IPS-20b (cell line): ENCODE measurements at regions not wholly inside any gene's neighbourhood (a gene's known extent, or its start where the extent isn't known, plus 50 kb on each side); places are given as distances from the start of the nearest gene placed in this dataset.

ENCODE experiments used
- H3K27ac ChIP-seq: one replicate; pipeline ENCODE4 v1.5.1; 2013; ENCODE audit warnings: low read length
- H3K27me3 ChIP-seq: 2 replicates; pipeline ENCODE4 v1.6.1; 2013; ENCODE audit warnings: mild to moderate bottlenecking, low read length, inconsistent platforms; ENCODE audit not compliant: insufficient read depth
- H3K36me3 ChIP-seq: 2 replicates; pipeline ENCODE4 v1.6.1; 2013; ENCODE audit warnings: low read depth, mild to moderate bottlenecking, inconsistent platforms, low read length, moderate library complexity; ENCODE audit not compliant: insufficient read depth
- H3K4me1 ChIP-seq: 2 replicates; pipeline ENCODE4 v1.6.1; 2013; ENCODE audit warnings: mild to moderate bottlenecking, control low read depth, inconsistent platforms, low read length, moderate library complexity; ENCODE audit not compliant: insufficient read depth
- H3K4me3 ChIP-seq: 2 replicates; pipeline ENCODE4 v1.5.1; 2013; ENCODE audit warnings: mild to moderate bottlenecking, low read length, inconsistent platforms
- H3K9ac ChIP-seq: 2 replicates; pipeline ENCODE4 v1.6.1; 2013; ENCODE audit warnings: low read depth, mild to moderate bottlenecking, inconsistent platforms, low read length, moderate library complexity
- H3K9me3 ChIP-seq: 2 replicates; pipeline ENCODE4 v1.6.1; 2013; ENCODE audit warnings: mild to moderate bottlenecking, low read depth, low read length, inconsistent platforms; ENCODE audit not compliant: insufficient read depth

- H3K4me3 ChIP-seq, result no peak overlapping the region
- no peaks in the 10 kb centered on the region for H3K36me3 ChIP-seq
- no peaks in the 10 kb centered on the region for H3K27me3 ChIP-seq
- no peak overlapping the region for H3K9ac ChIP-seq
- no peak overlapping the region for H3K27ac ChIP-seq
- H3K4me1 ChIP-seq, result no peaks in the 10 kb centered on the region
- H3K9me3 ChIP-seq, result no peaks in the 10 kb centered on the region
These were observed 294.4 kb downstream of the PLPP3 start for GRCh38 chr1:56284928-56285327.

GRCh38 chr1:56278061-56278460, 301.3 kb downstream of the PLPP3 start:
- Histone ChIP-seq H3K4me1 (no peaks in the 10 kb centered on the region), H3K4me3 (no peak overlapping the region), H3K9me3 (no peaks in the 10 kb centered on the region), H3K36me3 (no peaks in the 10 kb centered on the region), H3K9ac (no peak overlapping the region), H3K27me3 (no peaks in the 10 kb centered on the region), H3K27ac (no peak overlapping the region)

GRCh38 chr1:56268519-56269140, 310.7 kb downstream of the PLPP3 start:
- H3K27ac ChIP-seq, result no peak overlapping the region
- no peaks in the 10 kb centered on the region for H3K9me3 ChIP-seq
- no peaks in the 10 kb centered on the region for H3K4me1 ChIP-seq
- no peak overlapping the region for H3K4me3 ChIP-seq
- H3K9ac ChIP-seq, result no peak overlapping the region
- no peaks in the 10 kb centered on the region for H3K36me3 ChIP-seq
- H3K27me3 ChIP-seq, result no peaks in the 10 kb centered on the region

GRCh38 chr1:56267611-56268010, 311.8 kb downstream of the PLPP3 start:
- H3K4me1 ChIP-seq, result no peaks in the 10 kb centered on the region
- H3K36me3 ChIP-seq, result no peaks in the 10 kb centered on the region
- H3K9ac ChIP-seq, result no peak overlapping the region
- no peaks in the 10 kb centered on the region for H3K9me3 ChIP-seq
- no peaks in the 10 kb centered on the region for H3K27me3 ChIP-seq
- H3K27ac ChIP-seq, result no peak overlapping the region
- H3K4me3 ChIP-seq, result no peak overlapping the region

GRCh38 chr1:56266359-56266758, 313.0 kb downstream of the PLPP3 start:
- H3K4me1 ChIP-seq, result no peaks in the 10 kb centered on the region
- H3K36me3 ChIP-seq, result no peaks in the 10 kb centered on the region
- H3K9ac ChIP-seq, result no peak overlapping the region
- no peaks in the 10 kb centered on the region for H3K27me3 ChIP-seq
- H3K9me3 ChIP-seq, result no peaks in the 10 kb centered on the region
- H3K4me3 ChIP-seq, result no peak overlapping the region
- no peak overlapping the region for H3K27ac ChIP-seq

- no peaks in the 10 kb centered on the region for H3K27me3 ChIP-seq
- no peak overlapping the region for H3K4me3 ChIP-seq
These were observed 314.1 kb downstream of the PLPP3 start for GRCh38 chr1:56265216-56265615.

GRCh38 chr1:56263908-56264307, 315.5 kb downstream of the PLPP3 start:
- Histone ChIP-seq H3K36me3 (no peaks in the 10 kb centered on the region), H3K27me3 (no peaks in the 10 kb centered on the region), H3K27ac (no peak overlapping the region), H3K9ac (no peak overlapping the region), H3K4me3 (no peak overlapping the region), H3K4me1 (peaks cover 3% of the 10 kb centered on the region; the same call in 1 of the 2 replicates), H3K9me3 (no peaks in the 10 kb centered on the region)

More at GRCh38 chr1:56265216-56265615, 314.1 kb downstream of the PLPP3 start:
- no peaks in the 10 kb centered on the region for H3K4me1 ChIP-seq
- H3K27ac ChIP-seq, result no peak overlapping the region
- no peaks in the 10 kb centered on the region for H3K36me3 ChIP-seq
- H3K9ac ChIP-seq, result no peak overlapping the region
- no peaks in the 10 kb centered on the region for H3K9me3 ChIP-seq

- Histone ChIP-seq H3K27me3 (no peaks in the 10 kb centered on the region), H3K4me3 (no peak overlapping the region), H3K9me3 (no peaks in the 10 kb centered on the region), H3K4me1 (peaks cover 3% of the 10 kb centered on the region; the same call in 1 of the 2 replicates), H3K36me3 (no peaks in the 10 kb centered on the region), H3K9ac (no peak overlapping the region), H3K27ac (no peak overlapping the region)
These were observed 321.0 kb downstream of the PLPP3 start for GRCh38 chr1:56258371-56258770.

GRCh38 chr1:56257726-56258125, 321.6 kb downstream of the PLPP3 start:
- no peaks in the 10 kb centered on the region for H3K27me3 ChIP-seq
- H3K36me3 ChIP-seq, result no peaks in the 10 kb centered on the region
- no peak overlapping the region for H3K9ac ChIP-seq
- H3K4me3 ChIP-seq, result no peak overlapping the region
- H3K9me3 ChIP-seq, result no peaks in the 10 kb centered on the region
- H3K4me1 ChIP-seq, result peaks cover 3% of the 10 kb centered on the region; the same call in 1 of the 2 replicates
- H3K27ac ChIP-seq, result no peak overlapping the region

GRCh38 chr1:56256153-56257000, 323.0 kb downstream of the PLPP3 start:
- H3K9me3 ChIP-seq, result no peaks in the 10 kb centered on the region
- H3K9ac ChIP-seq, result no peak overlapping the region
- H3K36me3 ChIP-seq, result no peaks in the 10 kb centered on the region
- no peak overlapping the region for H3K27ac ChIP-seq
- no peak overlapping the region for H3K4me3 ChIP-seq
- no peaks in the 10 kb centered on the region for H3K27me3 ChIP-seq
- H3K4me1 ChIP-seq, result peaks cover 3% of the 10 kb centered on the region; the same call in 1 of the 2 replicates

- no peak overlapping the region for H3K4me3 ChIP-seq
- no peaks in the 10 kb centered on the region for H3K36me3 ChIP-seq
- H3K27me3 ChIP-seq, result no peaks in the 10 kb centered on the region
- H3K4me1 ChIP-seq, result peaks cover 3% of the 10 kb centered on the region; the same call in 1 of the 2 replicates
- no peak overlapping the region for H3K27ac ChIP-seq
- H3K9ac ChIP-seq, result no peak overlapping the region
- no peaks in the 10 kb centered on the region for H3K9me3 ChIP-seq
These were observed 323.7 kb downstream of the PLPP3 start for GRCh38 chr1:56255516-56256152.
